ENCODE measurements at regions not wholly inside any gene's neighbourhood (a gene's known extent, or its start where the extent isn't known, plus 50 kb on each side); places are given as distances from the start of the nearest gene placed in this dataset.

GRCh38 chr2:149824136-149824535 is 236.6 kb upstream of the MMADHC start:
- no peak overlapping the region for H3K4me2 ChIP-seq (ENCODE audit: low read length)
- H3K9ac ChIP-seq (ENCODE audit: low read length), result no peak overlapping the region
- H3K4me1 ChIP-seq (ENCODE audit: low read length), result no peaks in the 10 kb centered on the region
- H3K4me3 ChIP-seq (ENCODE audit: low read length), result no peak overlapping the region
- H3K36me3 ChIP-seq (replicated peaks; ENCODE audit: low read depth, low read length), result no peaks in the 10 kb centered on the region
- no peaks in the 10 kb centered on the region for H3K27me3 ChIP-seq (ENCODE audit: low read depth, low read length)
- TF ChIP-seq CTCF (IDR thresholded peaks at IDR 0.05; ENCODE audit: low read depth, low read length) (no peak), EZH2phosphoT487 (IDR thresholded peaks at IDR 0.05; ENCODE audit: low read depth) (no peak)
- H4K20me1 ChIP-seq (ENCODE audit: insufficient read depth, low read length), result no peaks in the 10 kb centered on the region
- no peak overlapping the region for H2AFZ ChIP-seq (ENCODE audit: low read depth, low read length)
- H3K27ac ChIP-seq (ENCODE audit: low read length), result no peak overlapping the region
- H3K79me2 ChIP-seq (ENCODE audit: low read length), result no peaks in the 10 kb centered on the region
- H3K9me3 ChIP-seq (ENCODE audit: insufficient read depth, low read length), result no peaks in the 10 kb centered on the region

GRCh38 chr2:149819356-149819957 is 231.9 kb upstream of the MMADHC start:
- no peak overlapping the region for H3K4me3 ChIP-seq (ENCODE audit: low read length)
- H3K4me1 ChIP-seq (ENCODE audit: low read length), result no peaks in the 10 kb centered on the region
- no peak overlapping the region for H3K27ac ChIP-seq (ENCODE audit: low read length)

DNA sequence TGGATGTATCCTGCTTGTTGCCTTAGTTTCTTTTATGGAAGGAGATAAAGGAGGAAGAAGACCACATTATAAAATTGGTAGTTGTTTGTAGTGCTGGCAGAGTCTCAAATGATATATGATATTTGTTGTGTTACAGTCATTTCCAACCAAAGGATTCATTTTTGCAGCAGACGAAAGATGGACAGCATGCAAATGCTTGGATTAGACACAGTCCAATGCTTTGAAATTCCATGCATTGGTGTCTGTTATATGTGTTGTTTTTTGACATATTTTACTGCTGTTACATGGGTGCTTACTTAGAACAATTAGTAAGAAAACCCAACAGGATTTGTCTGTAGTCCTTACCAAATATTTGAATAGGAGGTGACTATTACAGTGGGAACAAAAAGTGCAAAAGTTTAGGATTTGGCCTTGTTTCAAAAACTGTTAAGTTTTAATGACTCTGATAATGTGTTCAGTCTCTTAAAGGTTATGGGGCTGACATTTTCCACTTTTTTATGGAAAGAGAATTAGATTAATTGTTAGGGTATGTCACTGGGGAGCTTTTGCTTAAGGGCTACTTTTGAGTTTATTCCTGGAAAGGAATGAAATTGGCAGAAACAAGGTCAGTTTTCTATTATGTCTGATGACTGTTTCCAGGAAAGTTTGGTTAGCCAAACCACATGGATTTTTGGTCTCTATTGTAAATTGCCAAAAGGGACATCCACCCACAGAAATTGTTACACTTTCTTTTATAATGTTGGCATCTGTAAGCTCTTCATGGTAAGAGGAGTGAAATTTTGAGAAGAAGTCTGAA is 229.4 kb upstream of the MMADHC start:
- no peak overlapping the region for H2AFZ ChIP-seq (ENCODE audit: low read depth, low read length)
- TF ChIP-seq CTCF (IDR thresholded peaks at IDR 0.05; ENCODE audit: low read depth, low read length) (no peak), EZH2phosphoT487 (IDR thresholded peaks at IDR 0.05; ENCODE audit: low read depth) (no peak)
- no peak overlapping the region for H3K9ac ChIP-seq (ENCODE audit: low read length)
- H3K4me2 ChIP-seq (ENCODE audit: low read length), result no peak overlapping the region
- H3K79me2 ChIP-seq (ENCODE audit: low read length), result no peaks in the 10 kb centered on the region
- H4K20me1 ChIP-seq (ENCODE audit: insufficient read depth, low read length), result no peaks in the 10 kb centered on the region
- no peak overlapping the region for H3K27ac ChIP-seq (ENCODE audit: low read length)
- no peaks in the 10 kb centered on the region for H3K36me3 ChIP-seq (replicated peaks; ENCODE audit: low read depth, low read length)
- H3K4me1 ChIP-seq (ENCODE audit: low read length), result no peaks in the 10 kb centered on the region
- no peak overlapping the region for H3K4me3 ChIP-seq (ENCODE audit: low read length)
- H3K27me3 ChIP-seq (ENCODE audit: low read depth, low read length), result no peaks in the 10 kb centered on the region
- H3K9me3 ChIP-seq (ENCODE audit: insufficient read depth, low read length), result no peaks in the 10 kb centered on the region

More at GRCh38 chr2:149819356-149819957, 231.9 kb upstream of the MMADHC start:
- Histone ChIP-seq H4K20me1 (ENCODE audit: insufficient read depth, low read length) (no peaks in the 10 kb centered on the region), H3K9ac (ENCODE audit: low read length) (no peak overlapping the region), H3K79me2 (ENCODE audit: low read length) (no peaks in the 10 kb centered on the region), H3K27me3 (ENCODE audit: low read depth, low read length) (no peaks in the 10 kb centered on the region), H3K36me3 (replicated peaks; ENCODE audit: low read depth, low read length) (no peaks in the 10 kb centered on the region), H2AFZ (ENCODE audit: low read depth, low read length) (no peak overlapping the region), H3K9me3 (ENCODE audit: insufficient read depth, low read length) (no peaks in the 10 kb centered on the region), H3K4me2 (ENCODE audit: low read length) (no peak overlapping the region)
- TF ChIP-seq CTCF (IDR thresholded peaks at IDR 0.05; ENCODE audit: low read depth, low read length), result no peak
- no peak for TF ChIP-seq EZH2phosphoT487 (IDR thresholded peaks at IDR 0.05; ENCODE audit: low read depth)

DNA sequence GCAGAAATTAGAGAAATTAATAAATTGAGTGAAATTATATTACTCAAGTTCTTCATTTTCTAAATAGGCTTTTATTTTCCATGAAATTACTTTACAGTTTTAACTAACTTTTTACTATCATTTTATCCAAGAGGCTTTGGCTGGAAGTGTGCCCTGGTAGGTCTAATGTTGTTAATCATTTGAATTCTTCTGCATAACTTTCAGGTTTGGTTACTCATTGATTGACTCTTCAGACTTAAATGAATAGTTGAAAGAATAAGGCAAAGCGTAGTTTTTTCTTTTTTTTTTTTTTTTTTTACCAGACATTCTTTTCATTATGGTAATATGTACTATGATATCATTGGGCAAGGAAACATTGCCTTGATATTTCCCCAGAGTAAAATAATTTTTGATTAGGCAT is 228.4 kb upstream of the MMADHC start:
- Histone ChIP-seq H3K9ac (ENCODE audit: low read length) (no peak overlapping the region), H3K4me2 (ENCODE audit: low read length) (no peak overlapping the region), H3K79me2 (ENCODE audit: low read length) (no peaks in the 10 kb centered on the region), H3K4me1 (ENCODE audit: low read length) (no peaks in the 10 kb centered on the region), H3K9me3 (ENCODE audit: insufficient read depth, low read length) (no peaks in the 10 kb centered on the region), H4K20me1 (ENCODE audit: insufficient read depth, low read length) (no peaks in the 10 kb centered on the region), H3K4me3 (ENCODE audit: low read length) (no peak overlapping the region), H3K36me3 (replicated peaks; ENCODE audit: low read depth, low read length) (no peaks in the 10 kb centered on the region), H2AFZ (ENCODE audit: low read depth, low read length) (no peak overlapping the region), H3K27me3 (ENCODE audit: low read depth, low read length) (no peaks in the 10 kb centered on the region), H3K27ac (ENCODE audit: low read length) (no peak overlapping the region)
- TF ChIP-seq EZH2phosphoT487 (IDR thresholded peaks at IDR 0.05; ENCODE audit: low read depth), result no peak
- no peak for TF ChIP-seq CTCF (IDR thresholded peaks at IDR 0.05; ENCODE audit: low read depth, low read length)
